Ammon's horn (tissue), 1 donor: ENCODE measurements at regions not wholly inside any gene's neighbourhood (a gene's known extent, or its start where the extent isn't known, plus 50 kb on each side); places are given as distances from the start of the nearest gene placed in this dataset.
"Not testable (repeated sequence)": the region's sequence is repeated elsewhere in the genome, so short reads cannot be mapped to it uniquely, and the experiment has no call there.

Experiments used
- DNase-seq: peaks from one replicate; pipeline ENCODE4 v3.0.0-alpha.2; 2016; ENCODE audit warnings: low spot score

GRCh38 chr3:82761858-82762257, 1000.4 kb upstream of the GBE1 start:
- DNase-seq: no peak

- no peak for DNase-seq
These were observed 984.1 kb upstream of the GBE1 start for GRCh38 chr3:82745544-82745943.

GRCh38 chr3:82743196-82743595, 981.8 kb upstream of the GBE1 start:
- no peak for DNase-seq

GRCh38 chr3:82741346-82741745, 979.9 kb upstream of the GBE1 start:
- DNase-seq: no peak

- DNase-seq: no peak
These were observed 977.9 kb upstream of the GBE1 start for GRCh38 chr3:82739390-82739789.

- DNase-seq: peak; percentile 23
These were observed 975.3 kb upstream of the GBE1 start for GRCh38 chr3:82736696-82737277.

GRCh38 chr3:82715091-82715856, 953.8 kb upstream of the GBE1 start:
- no peak for DNase-seq

- no peak for DNase-seq
These were observed 945.6 kb upstream of the GBE1 start for GRCh38 chr3:82707035-82707434.

GRCh38 chr3:82685761-82686160, 924.3 kb upstream of the GBE1 start:
- DNase-seq: no peak

GRCh38 chr3:82676356-82677026, 915.0 kb upstream of the GBE1 start:
- no peak for DNase-seq

GRCh38 chr3:82672966-82673365, 911.5 kb upstream of the GBE1 start:
- no peak for DNase-seq

- no peak for DNase-seq
These were observed 910.0 kb upstream of the GBE1 start for GRCh38 chr3:82671466-82671865.

GRCh38 chr3:82654708-82655107, 893.3 kb upstream of the GBE1 start:
- no peak for DNase-seq

- DNase-seq: no peak
These were observed 882.5 kb upstream of the GBE1 start for GRCh38 chr3:82643948-82644347.

- no peak for DNase-seq
These were observed 880.3 kb upstream of the GBE1 start for GRCh38 chr3:82641701-82642100.

GRCh38 chr3:82640254-82640653, 878.8 kb upstream of the GBE1 start:
- DNase-seq: no peak

GRCh38 chr3:82637574-82637973, 876.1 kb upstream of the GBE1 start:
- no peak for DNase-seq

GRCh38 chr3:82636177-82636576, 874.7 kb upstream of the GBE1 start:
- DNase-seq: no peak

GRCh38 chr3:82633319-82633718, 871.9 kb upstream of the GBE1 start:
- no peak for DNase-seq

GRCh38 chr3:82629937-82630336, 868.5 kb upstream of the GBE1 start:
- no peak for DNase-seq

- no peak for DNase-seq
These were observed 867.1 kb upstream of the GBE1 start for GRCh38 chr3:82628385-82629014.

- no peak for DNase-seq
These were observed 866.3 kb upstream of the GBE1 start for GRCh38 chr3:82627733-82628132.

- not testable (repeated sequence) for DNase-seq
These were observed 859.3 kb upstream of the GBE1 start for GRCh38 chr3:82620744-82621143.
